IPS DF 4.7 (cell line): ENCODE measurements at regions not wholly inside any gene's neighbourhood (a gene's known extent, or its start where the extent isn't known, plus 50 kb on each side); places are given as distances from the start of the nearest gene placed in this dataset.
"Not testable (repeated sequence)": the region's sequence is repeated elsewhere in the genome, so short reads cannot be mapped to it uniquely, and the experiment has no call there.

Source experiments
- DNase-seq: peaks from one replicate; pipeline ENCODE4 v3.0.0-alpha.2; 2013; ENCODE audit warnings: low spot score; ENCODE audit errors: extremely low read depth

- no peak for DNase-seq
Measured at GRCh38 chr6:3920321-3920720, 71.1 kb downstream of the FAM50B start.

GRCh38 chr6:3921663-3922062, 72.5 kb downstream of the FAM50B start:
- no peak for DNase-seq

GRCh38 chr6:3922619-3923018, 73.4 kb downstream of the FAM50B start:
- not testable (repeated sequence) for DNase-seq

DNA sequence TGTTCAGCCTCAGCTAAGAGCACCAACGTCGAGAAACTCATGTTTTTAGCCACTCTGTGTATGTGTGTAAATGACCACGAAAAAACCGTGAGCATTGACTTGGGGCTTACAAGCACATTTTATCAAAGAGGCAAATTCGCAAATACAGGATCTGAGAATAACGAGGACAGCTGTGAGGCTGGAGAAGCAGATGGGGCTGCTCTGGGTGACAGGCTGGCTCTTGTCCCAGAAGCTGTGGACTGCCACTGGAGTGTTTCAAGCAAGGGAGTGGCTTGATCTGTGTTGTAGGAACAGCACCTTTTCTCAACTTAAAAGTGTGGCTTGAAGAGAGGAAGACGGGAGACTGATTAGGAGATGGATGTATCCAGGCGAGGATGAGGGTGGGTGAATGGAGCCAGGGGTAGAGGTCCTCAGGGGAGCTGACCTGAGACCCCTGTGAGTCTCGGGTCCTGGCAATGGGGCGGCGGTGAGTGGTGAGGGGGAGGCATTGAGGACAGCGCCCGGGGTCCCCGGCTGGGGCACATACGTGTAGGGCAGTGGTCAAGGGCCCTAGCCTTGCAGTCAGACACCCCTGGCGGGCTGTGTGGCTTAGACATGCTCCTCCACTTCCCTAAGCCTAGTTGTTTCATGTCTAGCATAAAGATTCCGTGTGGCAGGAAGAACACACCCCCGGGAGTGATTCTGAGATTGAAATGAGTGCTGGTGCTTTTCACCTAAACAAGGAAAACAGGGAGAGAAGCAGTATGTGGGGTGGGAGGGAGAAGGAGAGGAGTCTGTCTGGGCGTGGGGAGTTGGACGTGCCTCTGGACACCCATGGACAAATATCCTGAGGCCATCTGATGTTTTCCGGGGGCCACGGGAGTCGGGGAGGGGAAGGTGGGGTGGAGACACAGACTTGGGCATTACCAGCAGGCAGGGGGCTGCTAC, 76.3 kb downstream of the FAM50B start:
- DNase-seq: not testable (repeated sequence)

GRCh38 chr6:3926150-3926482, 76.9 kb downstream of the FAM50B start:
- no peak for DNase-seq

DNA sequence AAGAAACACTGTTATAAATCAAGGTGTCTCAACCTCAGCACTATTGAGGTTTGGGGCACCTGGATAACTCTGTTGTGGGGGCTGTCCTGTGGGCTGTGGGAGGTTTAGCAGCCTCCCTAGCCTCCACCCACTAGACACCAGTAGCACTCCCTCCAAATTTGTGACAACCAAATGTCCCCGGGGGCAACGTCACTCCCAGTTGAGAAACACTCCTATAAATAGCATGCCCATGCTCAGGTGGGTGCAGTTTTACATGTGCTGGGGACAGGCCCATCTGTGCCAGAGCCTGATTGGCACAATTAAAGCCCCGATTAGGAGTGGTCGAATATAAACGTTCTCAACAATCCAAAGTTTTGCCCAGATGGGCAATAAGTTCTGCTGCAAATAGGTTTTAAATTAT, 78.9 kb downstream of the FAM50B start:
- DNase-seq: no peak

GRCh38 chr6:3929281-3929798, 80.2 kb downstream of the FAM50B start:
- DNase-seq: no peak

DNA sequence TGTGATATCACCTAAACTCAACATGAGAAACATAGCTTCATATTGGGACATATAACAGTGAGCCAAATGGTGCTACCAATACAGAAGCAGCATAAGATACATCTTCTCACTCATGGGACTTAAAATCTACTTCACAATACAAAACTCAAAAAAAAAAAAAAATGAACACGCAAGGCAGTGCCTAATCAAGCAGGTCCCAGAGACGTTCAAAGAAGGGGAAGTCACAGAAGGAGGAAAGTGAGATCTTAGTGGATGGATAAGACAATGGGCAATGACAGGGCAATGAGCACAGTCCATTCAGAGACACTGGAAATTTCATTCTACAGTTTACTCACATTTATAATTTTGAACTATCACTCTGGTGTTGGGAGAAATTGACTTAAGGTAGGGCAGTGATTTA, 88.3 kb downstream of the FAM50B start:
- DNase-seq: no peak

DNA sequence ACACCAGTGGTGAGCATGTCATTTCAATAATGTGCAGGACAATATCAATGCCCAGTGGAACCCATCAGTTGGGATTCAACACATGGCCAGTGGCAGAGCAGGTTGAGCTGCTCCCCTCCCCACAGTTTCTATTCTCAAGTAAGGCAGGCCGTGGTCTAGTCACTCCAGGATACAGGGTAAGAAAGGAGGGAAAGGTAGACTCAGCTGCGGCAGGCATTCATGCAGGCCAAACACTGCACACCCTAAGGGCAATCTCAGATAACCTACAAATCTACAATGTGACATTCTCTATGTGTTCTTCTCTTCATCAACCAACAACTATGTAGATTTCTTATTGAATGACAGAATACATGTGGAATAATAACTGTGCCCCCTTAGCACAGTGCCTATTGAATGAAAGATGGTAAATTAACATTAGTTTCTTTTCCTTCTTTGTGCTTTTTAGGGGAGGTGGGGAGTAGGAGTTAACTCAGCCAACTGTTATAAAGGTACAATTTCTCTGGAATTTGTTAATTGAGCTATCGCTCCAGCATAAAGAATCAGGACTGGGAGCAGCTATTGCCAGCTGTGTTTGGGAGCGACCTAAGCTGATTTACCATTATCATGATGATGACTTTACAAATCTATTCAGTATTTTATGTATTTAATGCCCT, 89.7 kb downstream of the FAM50B start:
- no peak for DNase-seq

DNA sequence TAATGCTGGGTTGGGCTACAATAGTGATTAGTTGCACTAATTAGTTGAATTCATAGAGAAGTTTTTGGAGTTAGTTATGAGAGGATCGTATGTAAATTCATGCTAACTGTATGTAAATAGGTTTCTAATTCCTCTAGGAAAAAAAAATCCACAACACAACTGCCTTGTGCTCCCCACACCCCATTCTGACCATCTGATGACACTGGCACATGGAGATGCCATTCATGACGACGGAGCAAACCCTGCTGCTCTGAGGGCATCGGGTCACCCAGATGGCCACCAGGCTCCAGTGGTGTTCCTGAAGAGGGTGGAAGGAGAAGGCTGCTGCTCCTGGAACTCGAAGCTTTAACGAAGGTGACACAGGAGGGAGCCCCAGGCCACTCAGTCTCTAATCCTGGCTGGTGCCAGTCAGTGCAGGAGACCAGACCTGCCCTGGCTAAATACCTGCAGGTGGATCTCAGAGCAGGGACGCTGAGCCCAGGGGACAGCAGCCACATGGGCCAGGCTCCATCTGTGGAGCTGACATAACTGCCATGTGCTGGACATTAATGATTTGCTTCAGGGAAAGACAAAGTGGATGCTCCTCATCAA, 90.3 kb downstream of the FAM50B start:
- DNase-seq: no peak

DNA sequence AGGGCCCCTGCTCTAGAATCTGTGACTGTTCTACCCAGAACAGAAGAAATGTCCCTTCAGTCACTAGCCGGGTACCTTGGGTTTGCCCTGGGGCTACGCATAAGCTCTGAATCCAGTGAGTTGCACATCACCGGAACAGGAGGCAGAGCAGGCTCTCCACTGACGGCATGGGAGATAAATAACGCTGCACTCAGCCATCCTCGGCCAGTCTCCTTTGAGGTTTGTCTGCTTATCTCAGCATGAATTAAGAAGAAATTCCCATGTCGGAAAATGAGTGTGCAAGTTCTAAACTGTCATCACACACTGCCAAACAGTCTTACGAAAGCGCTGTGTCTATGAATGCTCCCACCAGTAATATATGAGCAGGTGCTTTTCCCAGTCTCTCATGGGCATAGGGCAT, 90.8 kb downstream of the FAM50B start:
- no peak for DNase-seq

GRCh38 chr6:3940703-3941102, 91.5 kb downstream of the FAM50B start:
- DNase-seq: no peak

- no peak for DNase-seq
Measured at GRCh38 chr6:3943331-3943765, 94.2 kb downstream of the FAM50B start.

GRCh38 chr6:3944246-3944645, 95.1 kb downstream of the FAM50B start:
- DNase-seq: no peak

- no peak for DNase-seq
Measured at GRCh38 chr6:3946778-3947177, 97.6 kb downstream of the FAM50B start.

DNA sequence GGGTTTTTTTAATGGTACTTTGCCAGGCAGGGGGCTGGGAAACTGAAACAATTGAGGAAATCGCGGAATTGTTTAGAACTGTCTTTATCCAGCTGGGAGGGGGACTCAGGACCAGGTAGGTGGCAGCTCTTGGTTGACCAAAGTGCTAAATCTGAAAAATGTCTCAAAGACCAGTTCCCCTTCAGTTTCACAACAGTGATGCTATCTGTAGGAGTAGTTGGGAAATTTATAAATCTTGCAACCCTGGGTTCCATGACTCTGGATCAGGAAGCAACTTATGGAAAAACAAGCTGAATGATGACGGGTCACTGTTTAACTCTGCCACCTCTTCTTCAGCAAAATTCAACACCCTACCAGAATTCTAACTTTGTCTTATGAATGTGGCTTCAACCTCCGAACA, 99.7 kb downstream of the FAM50B start:
- no peak for DNase-seq

DNA sequence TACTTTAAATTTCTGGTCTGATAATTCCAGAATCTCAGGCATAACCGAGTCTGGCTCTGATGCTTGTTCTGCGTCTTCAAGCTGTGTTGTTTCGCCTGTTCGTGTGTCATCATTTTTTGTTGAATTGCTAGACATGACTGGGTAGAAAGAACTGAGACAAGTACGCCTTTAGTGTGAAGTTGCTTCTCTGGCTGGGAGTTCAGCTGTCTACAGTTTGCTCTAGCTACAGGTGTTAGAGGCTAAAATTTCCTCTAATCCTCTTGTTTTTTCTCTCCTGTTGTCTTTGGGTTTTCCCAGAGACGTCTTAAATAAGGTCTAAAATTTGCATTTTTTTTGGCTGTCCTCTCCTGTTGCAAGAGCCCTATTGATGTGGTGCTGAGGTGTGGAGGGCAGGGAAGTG, 100.3 kb downstream of the FAM50B start:
- DNase-seq: no peak

- DNase-seq: no peak
Measured at GRCh38 chr6:3956054-3956453, 106.9 kb downstream of the FAM50B start.

DNA sequence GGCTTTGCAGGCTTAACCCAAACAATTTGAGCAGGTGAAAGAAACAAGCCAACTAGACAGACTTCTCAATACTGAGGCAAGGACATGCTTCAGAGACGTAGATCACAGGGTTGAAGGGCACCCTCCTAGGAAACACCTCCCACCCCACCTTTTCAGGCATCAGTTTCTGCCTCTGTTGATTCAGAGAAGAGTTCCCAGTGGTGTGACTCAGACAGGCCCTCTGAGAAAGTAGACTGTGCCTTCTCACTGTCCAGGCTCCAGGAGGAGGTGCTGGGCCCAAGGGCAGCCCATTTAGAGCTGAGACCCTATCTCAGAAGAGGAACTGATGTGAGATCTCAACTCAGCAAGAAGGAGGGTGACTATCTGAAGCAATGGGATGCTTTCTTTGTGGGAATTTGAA, 108.1 kb downstream of the FAM50B start:
- no peak for DNase-seq

DNA sequence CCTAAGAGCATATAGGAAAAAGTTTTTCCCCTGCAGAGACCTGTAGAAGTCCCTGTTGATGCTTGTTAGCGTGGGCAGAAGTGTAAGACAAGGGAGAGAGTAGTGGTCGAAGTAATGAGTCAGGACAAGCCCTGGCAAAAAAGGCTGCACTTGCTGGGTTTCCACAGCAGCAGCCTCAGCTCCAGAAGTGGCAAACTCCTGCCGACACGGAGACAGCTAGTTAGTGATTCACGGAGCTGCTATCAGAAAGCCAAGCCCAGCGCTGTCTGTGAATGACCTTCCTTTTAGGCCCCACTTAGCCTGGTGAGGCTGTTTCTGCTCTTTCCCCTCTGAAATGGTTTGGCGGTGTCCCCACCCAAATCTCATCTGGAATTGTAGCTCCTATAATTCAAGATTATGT, 109.1 kb downstream of the FAM50B start:
- no peak for DNase-seq

GRCh38 chr6:3959385-3959784, 110.2 kb downstream of the FAM50B start:
- no peak for DNase-seq

DNA sequence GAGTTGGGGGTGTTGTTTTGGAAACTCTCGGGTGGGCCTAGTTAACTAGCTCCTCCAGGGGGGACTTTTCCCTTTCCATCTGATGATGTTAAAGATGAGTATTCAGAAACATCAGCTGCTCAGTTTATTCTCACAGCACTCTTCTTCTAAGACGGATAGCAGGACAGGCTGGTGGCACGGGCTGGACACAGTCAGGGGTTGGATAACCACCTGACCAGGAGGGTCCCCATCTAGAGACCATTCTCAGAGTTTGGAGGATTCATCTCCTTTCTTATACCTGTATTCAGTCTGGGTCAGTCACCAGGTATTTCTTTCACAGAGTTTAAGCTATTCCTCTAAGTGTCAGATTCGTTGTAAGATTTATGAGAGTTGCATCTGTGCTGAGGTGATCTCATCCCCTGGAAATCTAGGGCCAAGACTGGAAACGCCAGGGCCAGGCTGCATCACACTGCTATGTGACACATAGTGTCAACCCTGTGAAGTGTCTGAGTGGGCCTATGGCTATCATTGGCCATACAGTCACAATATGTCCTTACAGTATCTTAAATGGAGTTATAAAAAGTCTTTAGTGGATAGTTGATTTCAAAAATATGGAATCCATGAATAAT, 111.7 kb downstream of the FAM50B start:
- no peak for DNase-seq
